ENCODE measurements at regions not wholly inside any gene's neighbourhood (a gene's known extent, or its start where the extent isn't known, plus 50 kb on each side); places are given as distances from the start of the nearest gene placed in this dataset.

DNA sequence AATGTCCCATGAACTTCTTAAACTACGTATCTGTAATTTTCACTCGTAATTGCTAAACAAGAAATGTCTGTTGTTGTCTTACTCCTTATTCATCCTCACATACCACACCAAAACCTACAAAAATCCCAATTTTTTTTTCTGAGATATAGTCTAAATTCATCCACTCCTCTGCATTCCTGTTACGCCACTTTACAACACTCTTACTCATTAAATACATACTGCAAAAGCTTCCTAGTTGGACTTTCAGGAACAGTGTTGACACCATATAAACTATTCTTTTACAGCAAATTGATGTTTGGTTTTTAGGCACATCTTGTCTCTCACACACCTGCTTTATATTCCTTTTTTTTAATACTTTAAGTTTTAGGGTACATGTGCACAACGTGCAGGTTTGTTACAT lies 934.9 kb upstream of the CADM2 start:
- H3K79me2 ChIP-seq (ENCODE audit: insufficient read depth, low read length) = no peaks in the 10 kb centered on the region
- H4K5ac ChIP-seq (ENCODE audit: insufficient read length, low read depth, low read length) = no peak overlapping the region
- no peak overlapping the region for H4K8ac ChIP-seq (replicated peaks; ENCODE audit: insufficient read length, low read depth, low read length)
- no peaks in the 10 kb centered on the region for H3K79me1 ChIP-seq (ENCODE audit: insufficient read depth, low read depth, low read length, poor library complexity, severe bottlenecking)
- Mint-ChIP-seq H3K27me3 (ENCODE audit: low read depth) (no peaks in the 10 kb centered on the region), H3K27ac (no peak overlapping the region), H3K4me3 (no peak overlapping the region), H3K4me1 (no peaks in the 10 kb centered on the region), H3K9me3 (no peaks in the 10 kb centered on the region), H3K36me3 (ENCODE audit: insufficient read depth in 1 of 3, low read depth in 3 of 3) (no peaks in the 10 kb centered on the region; a peak in 1 of 7 replicates)
- H2BK12ac ChIP-seq (ENCODE audit: insufficient read length, low read depth, low read length) = no peak overlapping the region
- no peak overlapping the region for H2BK120ac ChIP-seq (ENCODE audit: low read depth, low read length, poor library complexity, severe bottlenecking)
- H3K9ac ChIP-seq (ENCODE audit: extremely low read depth, insufficient read length, low read length) = no peak overlapping the region
- H3K4me2 ChIP-seq (ENCODE audit: insufficient read depth, insufficient read length, low read length) = no peak overlapping the region
- H2AFZ ChIP-seq (ENCODE audit: low read length) = no peak overlapping the region
- H3K56ac ChIP-seq (ENCODE audit: insufficient read length, low read depth, low read length) = no peak overlapping the region
- H2AK5ac ChIP-seq (ENCODE audit: insufficient read length, low read length) = no peak overlapping the region
- TF ChIP-seq, protein P1, sequence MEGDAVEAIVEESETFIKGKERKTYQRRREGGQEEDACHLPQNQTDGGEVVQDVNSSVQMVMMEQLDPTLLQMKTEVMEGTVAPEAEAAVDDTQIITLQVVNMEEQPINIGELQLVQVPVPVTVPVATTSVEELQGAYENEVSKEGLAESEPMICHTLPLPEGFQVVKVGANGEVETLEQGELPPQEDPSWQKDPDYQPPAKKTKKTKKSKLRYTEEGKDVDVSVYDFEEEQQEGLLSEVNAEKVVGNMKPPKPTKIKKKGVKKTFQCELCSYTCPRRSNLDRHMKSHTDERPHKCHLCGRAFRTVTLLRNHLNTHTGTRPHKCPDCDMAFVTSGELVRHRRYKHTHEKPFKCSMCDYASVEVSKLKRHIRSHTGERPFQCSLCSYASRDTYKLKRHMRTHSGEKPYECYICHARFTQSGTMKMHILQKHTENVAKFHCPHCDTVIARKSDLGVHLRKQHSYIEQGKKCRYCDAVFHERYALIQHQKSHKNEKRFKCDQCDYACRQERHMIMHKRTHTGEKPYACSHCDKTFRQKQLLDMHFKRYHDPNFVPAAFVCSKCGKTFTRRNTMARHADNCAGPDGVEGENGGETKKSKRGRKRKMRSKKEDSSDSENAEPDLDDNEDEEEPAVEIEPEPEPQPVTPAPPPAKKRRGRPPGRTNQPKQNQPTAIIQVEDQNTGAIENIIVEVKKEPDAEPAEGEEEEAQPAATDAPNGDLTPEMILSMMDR (conservative IDR thresholded peaks at IDR 0.05) = no peak
- 100% methylated on average over 2 of the region's 4 CpGs for WGBS (ENCODE audit: extremely low coverage, insufficient read length, low lambda C conversion rate)
- H3K9me3 ChIP-seq (ENCODE audit: control insufficient read depth, low read depth, low read length) = no peaks in the 10 kb centered on the region
- no peak overlapping the region for H2BK15ac ChIP-seq (ENCODE audit: low read depth, low read length)
- H3K4ac ChIP-seq (ENCODE audit: low read depth, low read length) = no peak overlapping the region
- no peak overlapping the region for H4K91ac ChIP-seq (ENCODE audit: insufficient read length, low read depth, low read length)
- no peak for DNase-seq
- no peak overlapping the region for H2BK5ac ChIP-seq (ENCODE audit: insufficient read length, low read length)
- no peaks in the 10 kb centered on the region for H4K20me1 ChIP-seq (ENCODE audit: control insufficient read depth, insufficient read depth, insufficient read length)
- no peak overlapping the region for H3K14ac ChIP-seq (ENCODE audit: insufficient read depth, low read length)
- H3K27me3 ChIP-seq (ENCODE audit: insufficient read depth, low read length) = no peaks in the 10 kb centered on the region
- no peak overlapping the region for H3K27ac ChIP-seq (ENCODE audit: insufficient read length, low read depth, low read length)
- H3K4me1 ChIP-seq (ENCODE audit: insufficient read depth, low read length) = no peaks in the 10 kb centered on the region
- no peaks in the 10 kb centered on the region for H3K23me2 ChIP-seq (ENCODE audit: insufficient read length, low read depth, low read length, poor library complexity, severe bottlenecking)
- H3K23ac ChIP-seq (ENCODE audit: insufficient read length, low read depth, low read length) = no peak overlapping the region
- no peak overlapping the region for H3T11ph ChIP-seq (ENCODE audit: low read length)
- H3K18ac ChIP-seq (ENCODE audit: insufficient read length, low read depth, low read length) = no peak overlapping the region
- H2BK20ac ChIP-seq (ENCODE audit: low read depth, low read length, poor library complexity, severe bottlenecking) = no peak overlapping the region
